ENCODE measurements at regions not wholly inside any gene's neighbourhood (a gene's known extent, or its start where the extent isn't known, plus 50 kb on each side); places are given as distances from the start of the nearest gene placed in this dataset.

GRCh38 chr6:44535967-44536366 is 148.5 kb downstream of the CDC5L start:
- no peak for TF ChIP-seq EZH2 (IDR thresholded peaks at IDR 0.05; ENCODE audit: insufficient read depth, poor library complexity, severe bottlenecking)
- TF ChIP-seq EZH2phosphoT487 (IDR thresholded peaks at IDR 0.05; ENCODE audit: insufficient read depth, low read depth) = no peak

Measured in GM23248 (cell line).